ENCODE measurements at regions not wholly inside any gene's neighbourhood (a gene's known extent, or its start where the extent isn't known, plus 50 kb on each side); places are given as distances from the start of the nearest gene placed in this dataset.
"Not testable (repeated sequence)": the region's sequence is repeated elsewhere in the genome, so short reads cannot be mapped to it uniquely, and the experiment has no call there.

- not testable (repeated sequence) for TF ChIP-seq CTCF (IDR thresholded peaks at IDR 0.05); POLR2A (IDR thresholded peaks at IDR 0.05); POLR2AphosphoS5 (IDR thresholded peaks at IDR 0.05); EP300 (IDR thresholded peaks at IDR 0.05; ENCODE audit: low read depth)
These were observed 136.9 kb downstream of the GPR85 start for GRCh38 chr7:112949682-112950081.
